ENCODE measurements at regions not wholly inside any gene's neighbourhood (a gene's known extent, or its start where the extent isn't known, plus 50 kb on each side); places are given as distances from the start of the nearest gene placed in this dataset.

DNA sequence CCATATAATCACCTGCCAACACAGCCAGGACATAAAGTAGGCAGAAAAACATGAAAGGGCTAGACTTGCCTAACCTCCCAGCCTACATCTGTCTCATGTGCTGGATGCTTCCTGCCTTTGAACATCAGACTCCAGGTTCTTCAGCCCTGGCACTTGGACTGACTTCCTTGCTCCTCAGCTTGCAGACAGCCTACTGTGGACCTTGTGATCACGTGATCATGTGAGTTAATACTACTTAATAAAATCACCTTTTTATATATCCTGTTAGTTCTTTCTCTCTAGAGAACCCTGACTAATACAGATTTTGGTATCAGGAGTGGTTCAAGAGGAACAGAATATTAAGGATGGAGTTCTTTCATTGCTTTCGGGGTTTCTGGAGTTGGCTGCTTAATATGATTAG, 2867.6 kb downstream of the PCDH9 start:
- no peak overlapping the region for H3K9ac ChIP-seq (ENCODE audit: low read length)
- no peaks in the 10 kb centered on the region for H3K9me2 ChIP-seq (replicated peaks; ENCODE audit: insufficient read depth, low read length)
- no peaks in the 10 kb centered on the region for H3K36me3 ChIP-seq (ENCODE audit: low read length)
- no peak overlapping the region for H2AFZ ChIP-seq (ENCODE audit: low read depth, low read length, severe bottlenecking)
- H4K20me1 ChIP-seq (ENCODE audit: low read depth, low read length), result no peaks in the 10 kb centered on the region
- no peaks in the 10 kb centered on the region for H3F3A ChIP-seq (ENCODE audit: insufficient read depth)
- H3K4me2 ChIP-seq (ENCODE audit: low read depth, low read length, poor library complexity, severe bottlenecking), result no peak overlapping the region
- H3K27ac ChIP-seq (ENCODE audit: low read depth, low read length), result no peak overlapping the region
- TF ChIP-seq CTCF (IDR thresholded peaks at IDR 0.05; ENCODE audit: insufficient read depth, low read length, poor library complexity, severe bottlenecking) (no peak), EZH2phosphoT487 (conservative IDR thresholded peaks at IDR 0.05; ENCODE audit: low read length) (no peak)
- H3K79me2 ChIP-seq (ENCODE audit: insufficient read depth, low read length), result no peaks in the 10 kb centered on the region
- no peaks in the 10 kb centered on the region for H3K9me3 ChIP-seq (ENCODE audit: insufficient read depth, low read length)
- H3K4me3 ChIP-seq (ENCODE audit: insufficient read depth, low read length, poor library complexity, severe bottlenecking), result no peak overlapping the region
- no peaks in the 10 kb centered on the region for H3K27me3 ChIP-seq (ENCODE audit: low read length)

DNA sequence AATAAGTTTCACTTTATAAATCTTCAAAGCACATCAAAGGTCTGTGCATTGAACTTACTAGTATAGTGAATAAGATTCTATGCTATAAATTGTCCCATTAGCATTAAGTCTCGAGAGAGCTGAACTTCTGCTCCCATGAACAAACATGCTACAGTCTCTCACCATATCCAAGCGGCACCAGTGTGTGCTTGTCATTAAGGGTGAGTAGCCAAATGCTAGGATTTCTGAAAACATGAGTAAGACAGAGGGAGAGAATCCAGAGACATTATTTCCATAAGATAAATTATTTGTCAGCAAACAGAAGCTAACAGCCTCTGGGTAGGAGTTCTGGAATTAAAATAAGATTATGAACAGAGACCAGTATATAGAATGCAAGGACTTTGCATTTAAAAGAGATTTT, 2882.5 kb downstream of the PCDH9 start:
- Histone ChIP-seq H3K79me2 (ENCODE audit: insufficient read depth, low read length) (no peaks in the 10 kb centered on the region), H4K20me1 (ENCODE audit: low read depth, low read length) (no peaks in the 10 kb centered on the region), H3K4me2 (ENCODE audit: low read depth, low read length, poor library complexity, severe bottlenecking) (no peak overlapping the region), H3K4me3 (ENCODE audit: insufficient read depth, low read length, poor library complexity, severe bottlenecking) (no peak overlapping the region), H3F3A (ENCODE audit: insufficient read depth) (no peaks in the 10 kb centered on the region), H3K9me3 (ENCODE audit: insufficient read depth, low read length) (no peaks in the 10 kb centered on the region), H3K9ac (ENCODE audit: low read length) (no peak overlapping the region), H3K27me3 (ENCODE audit: low read length) (no peaks in the 10 kb centered on the region), H3K36me3 (ENCODE audit: low read length) (peaks cover 4% of the 10 kb centered on the region; the same call in 1 of the 2 replicates), H3K27ac (ENCODE audit: low read depth, low read length) (no peak overlapping the region), H3K9me2 (replicated peaks; ENCODE audit: insufficient read depth, low read length) (no peaks in the 10 kb centered on the region), H2AFZ (ENCODE audit: low read depth, low read length, severe bottlenecking) (no peak overlapping the region)
- TF ChIP-seq CTCF (IDR thresholded peaks at IDR 0.05; ENCODE audit: insufficient read depth, low read length, poor library complexity, severe bottlenecking) (no peak), EZH2phosphoT487 (conservative IDR thresholded peaks at IDR 0.05; ENCODE audit: low read length) (no peak)

GRCh38 chr13:64339373-64340063, 2890.6 kb downstream of the PCDH9 start:
- no peaks in the 10 kb centered on the region for H3K27me3 ChIP-seq (ENCODE audit: low read length)
- H3K79me2 ChIP-seq (ENCODE audit: insufficient read depth, low read length), result no peaks in the 10 kb centered on the region
- no peaks in the 10 kb centered on the region for H3F3A ChIP-seq (ENCODE audit: insufficient read depth)
- peaks cover 11% of the 10 kb centered on the region; the same call in 1 of the 2 replicates for H3K9me3 ChIP-seq (ENCODE audit: insufficient read depth, low read length)
- H3K9me2 ChIP-seq (replicated peaks; ENCODE audit: insufficient read depth, low read length), result no peaks in the 10 kb centered on the region
- peak overlapping the region; percentile 70 for H2AFZ ChIP-seq (ENCODE audit: low read depth, low read length, severe bottlenecking)
- H3K27ac ChIP-seq (ENCODE audit: low read depth, low read length), result no peak overlapping the region
- no peaks in the 10 kb centered on the region for H4K20me1 ChIP-seq (ENCODE audit: low read depth, low read length)
- no peak overlapping the region for H3K4me2 ChIP-seq (ENCODE audit: low read depth, low read length, poor library complexity, severe bottlenecking)
- H3K36me3 ChIP-seq (ENCODE audit: low read length), result peaks cover 5% of the 10 kb centered on the region; the same call in 1 of the 2 replicates
- no peak overlapping the region for H3K9ac ChIP-seq (ENCODE audit: low read length)
- no peak overlapping the region for H3K4me3 ChIP-seq (ENCODE audit: insufficient read depth, low read length, poor library complexity, severe bottlenecking)
- TF ChIP-seq CTCF (IDR thresholded peaks at IDR 0.05; ENCODE audit: insufficient read depth, low read length, poor library complexity, severe bottlenecking), result no peak
- TF ChIP-seq EZH2phosphoT487 (conservative IDR thresholded peaks at IDR 0.05; ENCODE audit: low read length), result no peak

Measured in SU-DHL-6 (cell line).